Esophagus muscularis mucosa (tissue), 4 donors: ENCODE measurements at regions not wholly inside any gene's neighbourhood (a gene's known extent, or its start where the extent isn't known, plus 50 kb on each side); places are given as distances from the start of the nearest gene placed in this dataset.

Source experiments
- DNase-seq: peaks from one replicate; pipeline ENCODE4 v3.0.0-alpha.2; 2017; ENCODE audit errors: extremely low spot score
- H3K27ac ChIP-seq, 4 donors: fragments of 200-600 bp; sonication (generic); replicated peaks in 1 of 4; 1 replicate in 3 of 4; 2 replicates in 1 of 4; pipeline ENCODE4 v1.5.1; 2016 to 2019; ENCODE audit warnings: mild to moderate bottlenecking in 1 of 4
- H3K27me3 ChIP-seq, 4 donors: fragments of 200-600 bp; sonication (generic); one replicate each; pipeline versions ENCODE4 v1.5.1 to v1.6.0; 2016 to 2019
- H3K36me3 ChIP-seq, 4 donors: fragments of 200-600 bp; sonication (generic); one replicate each; pipeline ENCODE4 v1.5.1; 2016 to 2019
- H3K4me1 ChIP-seq, 4 donors: fragments of 200-600 bp; sonication (generic); one replicate each; pipeline ENCODE4 v1.5.1; 2016 to 2019
- H3K4me3 ChIP-seq, 4 donors: fragments of 200-600 bp; sonication (generic); 1 replicate in 2 of 4; 2 replicates in 2 of 4; pipeline ENCODE4 v1.5.1; 2016 to 2019; ENCODE audit warnings: mild to moderate bottlenecking in 4 of 4, moderate library complexity in 1 of 4
- H3K9me3 ChIP-seq, 4 donors: fragments of 200-600 bp; sonication (generic); 1 replicate in 3 of 4; 2 replicates in 1 of 4; pipeline ENCODE4 v1.5.1; 2016 to 2019
- EP300 ChIP-seq: sonication (generic); formaldehyde crosslinking; IDR thresholded peaks from one replicate; pipeline ENCODE4 v1.6.1; 2017; ENCODE audit warnings: antibody characterized with exemption
- POLR2A ChIP-seq: fragments of 450-650 bp; IDR thresholded peaks from one replicate; pipeline ENCODE4 v1.6.1; 2017; ENCODE audit warnings: antibody characterized with exemption, moderate library complexity, mild to moderate bottlenecking, low read depth
- POLR2AphosphoS5 ChIP-seq, 2 donors: sonication (generic); formaldehyde crosslinking; IDR thresholded peaks; one replicate each; pipeline ENCODE4 v1.6.1; 2017; ENCODE audit warnings: antibody characterized with exemption in 2 of 2
- WGBS: methylation state at CpG from one replicate; pipeline ENCODE4 v1.1.5; 2018; 5-methylcytosine and 5-hydroxymethylcytosine counted together
- intact Hi-C: fragments of 100-400 bp; cut with DNase I; formaldehyde crosslinking; loops from one replicate; pipeline ENCODE4 v1.15.1; 2023
- TF ChIP-seq, protein P1 (sequence below), 3 experiments: fragments of 200-600 bp in 2 of 3; fragments of 450-650 bp in 1 of 3; sonication (generic) in 2 of 3; IDR thresholded peaks; one replicate each; pipeline ENCODE4 v1.5.1; 2017 to 2019; ENCODE audit warnings: antibody characterized with exemption in 3 of 3, mild to moderate bottlenecking in 2 of 3, moderate library complexity in 1 of 3

DNA sequence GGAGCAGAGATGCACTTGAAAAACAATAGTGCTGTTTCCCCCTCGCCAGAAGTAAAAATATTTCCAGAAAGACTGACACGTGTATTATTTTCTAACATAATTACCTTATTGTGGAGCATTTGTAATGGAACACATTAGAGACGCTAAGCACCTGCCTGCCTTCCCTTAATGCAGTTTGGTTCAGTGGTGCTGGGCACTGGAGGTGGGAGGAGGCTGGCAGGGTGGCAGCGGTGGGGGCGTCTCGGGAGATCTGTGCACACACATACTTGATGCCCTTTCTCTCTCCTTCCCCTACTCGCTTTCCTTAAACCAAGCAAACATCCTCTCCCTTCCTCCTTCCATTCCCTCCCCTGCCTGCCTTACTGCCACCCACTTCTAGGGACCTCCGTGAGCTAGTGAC is 156.6 kb upstream of the SDK2 start:
- H3K27me3 ChIP-seq = peaks cover 0 to 79% (median 3%) of the 10 kb centered on the region in 4 donors
- no peak for DNase-seq
- H3K4me1 ChIP-seq = no peaks in the 10 kb centered on the region
- H3K27ac ChIP-seq = no peak overlapping the region
- no peak overlapping the region for H3K4me3 ChIP-seq
- TF ChIP-seq, protein P1, sequence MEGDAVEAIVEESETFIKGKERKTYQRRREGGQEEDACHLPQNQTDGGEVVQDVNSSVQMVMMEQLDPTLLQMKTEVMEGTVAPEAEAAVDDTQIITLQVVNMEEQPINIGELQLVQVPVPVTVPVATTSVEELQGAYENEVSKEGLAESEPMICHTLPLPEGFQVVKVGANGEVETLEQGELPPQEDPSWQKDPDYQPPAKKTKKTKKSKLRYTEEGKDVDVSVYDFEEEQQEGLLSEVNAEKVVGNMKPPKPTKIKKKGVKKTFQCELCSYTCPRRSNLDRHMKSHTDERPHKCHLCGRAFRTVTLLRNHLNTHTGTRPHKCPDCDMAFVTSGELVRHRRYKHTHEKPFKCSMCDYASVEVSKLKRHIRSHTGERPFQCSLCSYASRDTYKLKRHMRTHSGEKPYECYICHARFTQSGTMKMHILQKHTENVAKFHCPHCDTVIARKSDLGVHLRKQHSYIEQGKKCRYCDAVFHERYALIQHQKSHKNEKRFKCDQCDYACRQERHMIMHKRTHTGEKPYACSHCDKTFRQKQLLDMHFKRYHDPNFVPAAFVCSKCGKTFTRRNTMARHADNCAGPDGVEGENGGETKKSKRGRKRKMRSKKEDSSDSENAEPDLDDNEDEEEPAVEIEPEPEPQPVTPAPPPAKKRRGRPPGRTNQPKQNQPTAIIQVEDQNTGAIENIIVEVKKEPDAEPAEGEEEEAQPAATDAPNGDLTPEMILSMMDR (IDR thresholded peaks at IDR 0.05) = no peak
- TF ChIP-seq EP300 = no peak
- no peak for TF ChIP-seq POLR2A
- TF ChIP-seq POLR2AphosphoS5 (IDR thresholded peaks at IDR 0.05) = no peak
- peaks cover 0 to 12% (median 7%) of the 10 kb centered on the region in 4 donors for H3K9me3 ChIP-seq
- intact Hi-C loops = no loop called here
- WGBS = 68% methylated on average over 8 of the region's 8 CpGs
- no peaks in the 10 kb centered on the region for H3K36me3 ChIP-seq

DNA sequence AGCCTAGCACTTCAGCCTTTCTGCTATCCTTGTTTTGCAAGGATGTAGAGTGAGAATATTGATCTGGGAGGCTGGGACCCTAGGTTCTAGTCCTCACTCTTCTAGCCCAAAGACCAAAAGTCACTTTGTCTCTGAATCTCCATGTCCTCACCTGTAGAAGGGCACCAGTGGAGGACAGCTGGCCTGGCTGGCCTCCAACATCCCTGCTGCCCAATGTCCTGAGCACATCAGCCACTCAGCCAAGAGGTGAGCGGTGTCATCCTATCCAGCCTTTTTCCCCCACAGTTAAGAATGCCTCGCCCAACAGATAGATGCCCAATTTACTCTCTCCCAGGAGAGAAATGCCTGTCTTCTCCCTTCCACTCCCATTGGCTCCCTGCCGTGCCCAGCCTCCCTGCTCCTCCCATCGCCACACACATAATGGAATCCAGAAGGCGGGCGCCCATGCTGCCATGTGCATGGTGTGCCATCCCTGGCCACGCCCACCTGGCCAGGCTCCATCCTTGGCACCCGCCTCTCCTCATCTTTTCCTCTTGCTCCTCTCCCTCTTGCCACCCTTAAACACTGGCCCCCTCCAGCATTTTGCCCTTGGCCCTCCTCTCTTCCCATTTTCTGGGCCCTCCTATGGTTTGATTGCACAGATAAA is 157.3 kb upstream of the SDK2 start:
- Histone ChIP-seq H3K4me3 (no peak overlapping the region), H3K4me1 (no peaks in the 10 kb centered on the region), H3K27me3 (peaks cover 0 to 83% (median 3%) of the 10 kb centered on the region in 4 donors), H3K9me3 (peaks cover 0 to 12% (median 8%) of the 10 kb centered on the region in 4 donors), H3K27ac (no peak overlapping the region), H3K36me3 (no peaks in the 10 kb centered on the region)
- intact Hi-C loops = no loop called here
- TF ChIP-seq, protein P1 (IDR thresholded peaks at IDR 0.05) = no peak
- TF ChIP-seq EP300 = no peak
- TF ChIP-seq POLR2A = no peak
- no peak for DNase-seq
- 91% methylated on average over 8 of the region's 8 CpGs for WGBS

DNA sequence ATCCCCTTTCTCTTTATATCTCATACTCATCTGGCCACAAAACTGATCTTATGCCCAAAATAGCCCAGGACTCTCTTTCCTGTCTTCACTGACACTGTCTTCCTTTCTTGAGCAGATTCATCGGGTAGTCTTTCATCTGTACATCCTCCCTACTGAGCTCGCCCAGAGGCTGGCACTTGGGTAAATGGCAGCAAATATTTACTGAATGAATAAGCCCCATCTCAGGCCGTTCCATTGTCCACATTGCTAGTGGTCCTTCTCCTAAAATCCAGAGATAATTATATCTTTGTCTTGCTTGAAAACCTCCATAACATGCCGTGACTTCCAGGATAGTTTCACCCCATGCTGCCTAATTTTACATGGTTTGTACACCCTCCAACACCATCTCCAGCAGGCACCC is 158.1 kb upstream of the SDK2 start:
- peaks cover 0 to 80% (median 3%) of the 10 kb centered on the region in 4 donors for H3K27me3 ChIP-seq
- intact Hi-C loops = no loop called here
- WGBS = 80% methylated on average over 4 of the region's 4 CpGs

DNA sequence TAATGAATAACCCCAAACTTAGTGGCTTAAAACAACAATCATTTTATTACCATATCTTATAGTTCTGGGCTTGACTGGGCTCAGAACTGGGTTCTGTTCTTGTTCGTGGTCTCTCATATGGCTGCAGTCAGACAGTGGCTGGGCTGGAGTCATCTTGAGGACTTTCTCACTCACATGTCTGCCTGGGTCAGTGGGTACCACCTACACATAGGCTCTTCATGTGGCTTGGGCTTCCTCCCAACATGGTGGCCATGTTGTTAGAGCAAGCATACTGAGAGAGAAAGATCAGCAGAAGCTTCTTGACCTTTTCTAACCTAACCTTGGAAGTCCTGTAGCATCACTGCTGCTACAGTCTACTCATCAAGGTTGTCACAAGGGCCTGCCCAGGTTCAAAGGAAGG is 158.6 kb upstream of the SDK2 start:
- peaks cover 0 to 74% (median 3%) of the 10 kb centered on the region in 4 donors for H3K27me3 ChIP-seq
- 100% methylated on average over 1 of the region's 1 CpG for WGBS
- H3K27ac ChIP-seq = no peak overlapping the region
- H3K9me3 ChIP-seq = peaks cover 0 to 16% (median 12%) of the 10 kb centered on the region in 4 donors
- DNase-seq = no peak
- H3K36me3 ChIP-seq = no peaks in the 10 kb centered on the region
- TF ChIP-seq EP300 (no peak), POLR2AphosphoS5 (IDR thresholded peaks at IDR 0.05) (no peak), POLR2A (no peak)
- TF ChIP-seq, protein P1 (IDR thresholded peaks at IDR 0.05) = no peak
- intact Hi-C loops = no loop called here
- no peak overlapping the region for H3K4me3 ChIP-seq
- H3K4me1 ChIP-seq = no peaks in the 10 kb centered on the region

More for the DNA sequence above, 158.1 kb upstream of the SDK2 start:
- Histone ChIP-seq H3K36me3 (no peaks in the 10 kb centered on the region), H3K4me3 (no peak overlapping the region), H3K9me3 (peaks cover 0 to 16% (median 12%) of the 10 kb centered on the region in 4 donors), H3K27ac (no peak overlapping the region), H3K4me1 (no peaks in the 10 kb centered on the region)
- no peak for DNase-seq
- TF ChIP-seq POLR2A (no peak), POLR2AphosphoS5 (IDR thresholded peaks at IDR 0.05) (no peak), EP300 (no peak)
- TF ChIP-seq, protein P1 (IDR thresholded peaks at IDR 0.05) = no peak

DNA sequence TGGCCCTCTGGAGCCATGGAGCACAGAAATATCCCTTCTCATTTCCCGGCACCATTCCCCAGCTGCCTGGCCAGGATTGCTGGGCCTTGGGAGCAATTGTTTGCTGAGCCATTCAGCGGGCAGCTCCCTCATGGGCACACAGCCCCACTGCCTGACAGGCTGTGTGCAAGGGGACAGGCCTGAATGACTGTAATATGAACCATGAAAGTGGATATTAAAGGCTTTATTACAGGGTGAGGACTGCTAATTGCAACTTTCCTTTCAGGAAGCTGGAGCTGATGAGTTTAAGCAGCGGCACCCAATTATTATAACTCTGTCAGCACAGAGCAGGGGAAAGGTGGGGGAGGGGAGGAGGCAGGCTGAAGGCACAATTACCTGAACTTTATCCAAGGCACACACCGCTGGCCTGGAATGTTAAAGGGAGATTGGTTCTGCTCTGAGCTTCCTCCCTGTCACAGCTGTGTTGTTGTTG is 159.8 kb upstream of the SDK2 start:
- no peak for DNase-seq
- Histone ChIP-seq H3K27ac (no peak overlapping the region), H3K9me3 (peaks cover 0 to 16% (median 12%) of the 10 kb centered on the region in 4 donors), H3K36me3 (no peaks in the 10 kb centered on the region), H3K4me1 (no peaks in the 10 kb centered on the region), H3K4me3 (no peak overlapping the region), H3K27me3 (peaks cover 0 to 65% (median 3%) of the 10 kb centered on the region in 4 donors)
- intact Hi-C loops = no loop called here
- TF ChIP-seq EP300 (no peak), POLR2A (no peak), POLR2AphosphoS5 (IDR thresholded peaks at IDR 0.05) (no peak)
- TF ChIP-seq, protein P1 (IDR thresholded peaks at IDR 0.05) = no peak
- 72% methylated on average over 4 of the region's 4 CpGs for WGBS
